ENCODE measurements at regions not wholly inside any gene's neighbourhood (a gene's known extent, or its start where the extent isn't known, plus 50 kb on each side); places are given as distances from the start of the nearest gene placed in this dataset.

GRCh38 chr1:147466543-147466942 is 74.8 kb upstream of the BCL9 start:
- no peak for DNase-seq

DNA sequence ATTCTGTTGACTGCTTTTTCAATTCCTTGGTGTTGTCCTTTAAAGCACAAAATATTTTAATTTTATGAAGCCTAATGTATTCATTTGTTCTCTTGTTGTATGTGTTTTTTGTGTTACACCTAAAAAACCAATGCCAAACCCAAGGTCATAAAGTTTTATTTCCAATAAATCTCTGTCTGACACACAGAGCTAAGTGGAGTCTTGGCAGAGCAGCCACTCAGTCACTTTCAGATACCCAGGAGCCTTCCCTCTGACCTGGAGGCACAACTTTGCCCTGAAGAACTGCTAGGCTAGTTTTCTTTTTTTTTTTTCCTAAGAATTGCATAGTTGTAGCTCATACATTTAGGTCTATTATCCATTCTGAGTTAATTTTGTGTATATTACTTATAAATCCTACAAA is 71.2 kb upstream of the BCL9 start:
- DNase-seq = no peak

DNA sequence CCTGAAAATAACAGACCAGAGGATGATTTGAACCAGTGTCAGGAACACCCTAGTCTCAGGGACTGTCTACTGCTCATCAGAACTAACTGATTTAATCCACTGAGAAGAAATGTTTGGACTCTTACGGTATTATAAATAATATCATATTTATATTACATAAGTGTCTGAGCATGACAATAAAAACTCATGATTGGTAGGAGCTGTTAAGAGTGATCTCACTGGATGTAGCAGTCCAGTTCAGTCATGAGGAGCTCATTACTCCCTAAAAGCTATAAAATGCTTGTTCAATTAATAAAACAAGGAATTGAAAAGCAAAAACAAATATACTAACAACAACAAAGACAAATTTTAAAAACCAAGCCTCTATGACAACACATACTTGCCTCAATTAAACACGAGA is 68.8 kb upstream of the BCL9 start:
- no peak for DNase-seq

DNA sequence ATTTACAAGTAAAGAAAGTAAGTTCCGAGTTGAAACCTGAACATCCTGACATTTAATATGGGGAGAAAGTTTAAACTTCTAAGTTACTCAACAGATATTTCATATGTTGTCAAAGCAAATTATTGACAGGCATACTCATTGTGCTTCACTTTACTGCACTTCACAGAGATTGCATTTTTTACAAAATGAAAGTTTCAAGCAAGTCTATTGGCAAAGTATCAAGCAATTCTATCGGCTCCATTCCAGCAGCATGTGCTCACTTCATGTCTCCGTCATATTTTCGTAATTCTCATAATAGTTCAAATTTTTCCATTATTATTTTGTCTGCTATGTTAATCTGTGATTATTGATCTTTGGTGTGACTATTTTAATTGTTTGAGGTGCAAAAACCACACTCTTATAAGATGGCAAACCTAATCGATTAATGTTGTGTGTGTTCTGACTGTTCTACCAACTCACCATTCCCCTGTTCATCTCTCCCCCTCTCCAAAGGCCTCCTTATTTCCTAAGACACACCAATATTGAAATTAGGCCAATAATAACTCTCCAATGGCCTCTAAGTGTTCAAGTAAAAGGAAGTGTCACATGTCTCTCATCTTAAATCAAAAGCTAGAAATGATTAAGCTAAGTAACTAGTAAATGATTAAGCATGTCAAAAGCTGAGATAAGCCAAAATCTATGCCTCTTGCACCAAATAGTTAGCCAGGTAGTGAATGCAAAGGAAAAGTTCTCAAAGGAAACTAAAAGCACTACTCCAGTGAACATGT is 68.2 kb upstream of the BCL9 start:
- DNase-seq = no peak

GRCh38 chr1:147473733-147474049 is 67.6 kb upstream of the BCL9 start:
- no peak for DNase-seq

GRCh38 chr1:147475488-147475887 is 65.8 kb upstream of the BCL9 start:
- no peak for DNase-seq

GRCh38 chr1:147478521-147478920 is 62.8 kb upstream of the BCL9 start:
- DNase-seq = no peak

DNA sequence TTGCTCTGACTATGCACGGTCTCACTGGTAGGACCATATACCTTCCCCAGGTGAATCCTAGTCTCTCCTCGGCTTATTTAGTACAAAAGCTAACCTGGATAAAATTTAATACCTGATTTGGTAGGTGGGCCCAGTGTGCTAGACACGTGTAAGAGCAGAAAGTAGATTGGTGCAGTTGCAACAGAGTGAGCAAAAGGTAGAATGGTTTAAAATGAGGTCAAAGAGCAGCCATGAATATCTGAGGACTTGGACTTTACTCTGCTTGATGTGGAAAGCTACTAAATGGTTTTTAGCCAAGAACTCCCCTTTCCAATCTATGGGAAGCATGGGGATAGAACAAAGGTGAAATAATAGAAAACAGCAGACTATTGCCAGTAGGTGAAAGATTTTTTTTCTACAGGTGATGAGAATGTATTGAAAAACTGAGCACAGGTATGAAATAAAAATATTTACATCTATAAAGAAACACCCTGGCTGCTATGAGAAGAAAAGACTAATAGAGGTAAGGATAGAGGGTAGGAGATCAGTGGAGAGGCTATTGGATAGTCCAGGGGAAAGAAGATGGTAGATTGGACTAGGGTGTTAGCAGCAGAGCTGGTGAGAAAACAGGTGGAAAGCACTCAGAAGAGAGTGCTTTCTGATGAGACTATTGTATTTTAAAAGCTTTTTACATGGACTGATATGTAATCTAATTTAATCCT is 61.3 kb upstream of the BCL9 start:
- no peak for DNase-seq

DNA sequence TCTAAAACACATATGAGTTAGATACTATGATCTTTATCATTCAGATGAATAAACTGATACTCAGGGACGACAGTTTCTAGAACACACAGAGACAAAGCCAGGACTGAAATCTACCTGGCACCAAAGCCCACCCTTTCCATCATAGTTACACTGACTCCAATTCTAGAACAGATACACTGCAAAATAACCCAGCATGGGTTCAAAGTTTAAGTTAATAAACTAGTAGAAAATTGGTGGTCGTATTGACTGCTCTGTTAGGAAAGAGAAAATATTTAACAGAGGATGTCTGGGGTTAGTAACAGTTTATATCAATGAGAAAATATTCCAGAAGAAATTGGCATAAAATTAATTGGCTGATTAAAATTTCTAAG is 60.8 kb upstream of the BCL9 start:
- DNase-seq = no peak

GRCh38 chr1:147486876-147487656 is 54.2 kb upstream of the BCL9 start:
- DNase-seq = no peak

DNA sequence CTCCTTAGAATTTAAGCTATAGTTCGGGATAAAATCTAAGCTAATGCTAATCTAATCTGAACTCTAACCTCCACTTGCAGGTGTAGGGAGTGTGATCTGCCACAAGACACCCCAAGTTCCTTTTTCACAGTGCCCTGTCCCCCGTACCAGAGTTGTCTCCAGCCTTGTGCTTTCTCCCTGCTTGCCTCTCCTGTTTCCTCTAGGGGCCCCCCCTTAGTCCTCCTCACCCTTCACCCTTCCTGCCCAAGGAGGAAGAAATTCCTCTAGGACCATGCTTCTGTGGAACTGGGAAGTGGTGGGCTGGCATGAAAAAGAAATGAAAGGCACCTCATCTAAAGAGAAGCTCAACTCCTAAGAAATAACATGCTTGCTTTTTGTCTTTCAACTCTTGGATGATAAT is 50.2 kb upstream of the BCL9 start:
- DNase-seq = no peak
